Spleen (tissue), 11 donors: ENCODE measurements at regions not wholly inside any gene's neighbourhood (a gene's known extent, or its start where the extent isn't known, plus 50 kb on each side); places are given as distances from the start of the nearest gene placed in this dataset.

Experiments
- DNase-seq: peaks from one replicate; pipeline ENCODE4 v3.0.0-alpha.2; 2020
- H3K27ac ChIP-seq, 8 donors: fragments of 200-600 bp; sonication (generic) in 7 of 8; 1 replicate in 4 of 8; 2 replicates in 4 of 8; pipeline versions ENCODE4 v1.5.0 to v1.8.0; 2016 to 2021; ENCODE audit warnings: inconsistent platforms in 4 of 8, mild to moderate bottlenecking in 4 of 8, moderate library complexity in 1 of 8
- H3K27me3 ChIP-seq, 7 donors: fragments of 200-600 bp; sonication (generic) in 6 of 7; replicated peaks in 1 of 7; 1 replicate in 4 of 7; 2 replicates in 3 of 7; pipeline versions ENCODE4 v1.5.0 to v1.8.0; 2016 to 2021; ENCODE audit warnings: inconsistent platforms in 3 of 7, mild to moderate bottlenecking in 1 of 7
- H3K36me3 ChIP-seq, 6 donors: fragments of 200-600 bp; sonication (generic) in 5 of 6; 1 replicate in 4 of 6; 2 replicates in 2 of 6; pipeline versions ENCODE4 v1.5.0 to v1.8.0; 2016 to 2021; ENCODE audit warnings: inconsistent platforms in 2 of 6
- H3K4me1 ChIP-seq, 6 donors: fragments of 200-600 bp; sonication (generic) in 5 of 6; 1 replicate in 3 of 6; 2 replicates in 3 of 6; pipeline versions ENCODE4 v1.5.0 to v1.8.0; 2016 to 2021; ENCODE audit warnings: inconsistent platforms in 3 of 6
- H3K4me3 ChIP-seq, 8 donors: fragments of 200-600 bp; sonication (generic) in 7 of 8; 1 replicate in 4 of 8; 2 replicates in 4 of 8; pipeline versions ENCODE4 v1.5.0 to v1.8.0; 2016 to 2021; ENCODE audit warnings: inconsistent platforms in 4 of 8, mild to moderate bottlenecking in 4 of 8, moderate library complexity in 2 of 8
- H3K9me3 ChIP-seq, 8 donors: fragments of 200-600 bp; sonication (generic) in 7 of 8; 1 replicate in 4 of 8; 2 replicates in 4 of 8; pipeline versions ENCODE4 v1.5.0 to v1.8.0; 2016 to 2021; ENCODE audit warnings: inconsistent platforms in 4 of 8
- CTCF ChIP-seq, 11 experiments: fragments of 200-600 bp in 7 of 11; fragments of 450-650 bp in 4 of 11; sonication (generic) in 4 of 11; IDR thresholded peaks in 8 of 11; conservative IDR thresholded peaks in 3 of 11; 1 replicate in 7 of 11; 2 replicates in 4 of 11; pipeline versions ENCODE4 v1.4.0 to v1.8.0; 2016 to 2021; ENCODE audit warnings: antibody characterized with exemption in 11 of 11, inconsistent platforms in 4 of 11, mild to moderate bottlenecking in 1 of 11
- POLR2A ChIP-seq, 3 donors: fragments of 450-650 bp; IDR thresholded peaks; one replicate each; pipeline ENCODE4 v1.5.1; 2017; ENCODE audit warnings: antibody characterized with exemption in 3 of 3, mild to moderate bottlenecking in 1 of 3
- POLR2AphosphoS5 ChIP-seq, 3 donors: sonication (generic); formaldehyde crosslinking; IDR thresholded peaks; one replicate each; pipeline ENCODE4 v1.5.1; 2017; ENCODE audit warnings: antibody characterized with exemption in 3 of 3
- WGBS, 5 donors: extraction: QIAGEN DNeasy Blood & Tissue Kit in 3 of 5; methylation state at CpG; one replicate each; pipeline versions ENCODE4 v1.1.5 to v1.1.7; 2013 to 2018; 5-methylcytosine and 5-hydroxymethylcytosine counted together
- intact Hi-C: fragments of 100-400 bp; cut with DNase I; formaldehyde crosslinking; loops from one replicate; pipeline ENCODE4 v1.15.0; 2023; ENCODE audit warnings: low total_unique reads
- donor health status: healthy with polysubstance abuse.
- donor health status: DM: no; HTN: no; CAD: no; lungs with moderate emphysema.
- donor health status: DM: no; HTN: no; CAD: no.
- donor health status: Bipolar disorder and iron deficiency.
- donor health status: healthy.
- donor health status: DM: no; HTN: no; CAD: no.
- donor health status: DM: yes; HTN: yes; CAD: no.

GRCh38 chr7:17552373-17552772, 253.9 kb downstream of the AHR start:
- no peaks in the 10 kb centered on the region for H3K27me3 ChIP-seq
- DNase-seq: no peak
- WGBS, 5 donors: 91 to 97% (median 94%) methylated on average over 6 of the region's 6 CpGs

GRCh38 chr7:17552952-17553351, 254.5 kb downstream of the AHR start:
- no peak for DNase-seq
- peaks cover 0 to 3% (median 0%) of the 10 kb centered on the region in 6 donors for H3K4me1 ChIP-seq
- no peak for TF ChIP-seq CTCF (IDR thresholded peaks at IDR 0.05 in 8 of 11, conservative IDR thresholded peaks at IDR 0.05 in 3 of 11)
- no peak for TF ChIP-seq POLR2A (IDR thresholded peaks at IDR 0.05)
- TF ChIP-seq POLR2AphosphoS5 (IDR thresholded peaks at IDR 0.05): no peak
- H3K36me3 ChIP-seq: no peaks in the 10 kb centered on the region
- H3K4me3 ChIP-seq: no peak overlapping the region
- intact Hi-C loops: no loop called here
- no peak overlapping the region for H3K27ac ChIP-seq
- WGBS, 5 donors: 69 to 95% (median 82%) methylated on average over 1 of the region's 1 CpG
- H3K27me3 ChIP-seq: no peaks in the 10 kb centered on the region
- peaks cover 0 to 4% (median 0%) of the 10 kb centered on the region in 8 donors for H3K9me3 ChIP-seq

More at GRCh38 chr7:17552373-17552772, 253.9 kb downstream of the AHR start:
- Histone ChIP-seq H3K4me3 (no peak overlapping the region), H3K9me3 (peaks cover 0 to 4% (median 0%) of the 10 kb centered on the region in 8 donors), H3K36me3 (no peaks in the 10 kb centered on the region), H3K27ac (no peak overlapping the region), H3K4me1 (peaks cover 0 to 3% (median 0%) of the 10 kb centered on the region in 6 donors)
- TF ChIP-seq POLR2A (IDR thresholded peaks at IDR 0.05): no peak
- TF ChIP-seq POLR2AphosphoS5 (IDR thresholded peaks at IDR 0.05): no peak
- no peak for TF ChIP-seq CTCF (IDR thresholded peaks at IDR 0.05 in 8 of 11, conservative IDR thresholded peaks at IDR 0.05 in 3 of 11)
- intact Hi-C loops: no loop called here

GRCh38 chr7:17554341-17555015, 256.0 kb downstream of the AHR start:
- Histone ChIP-seq H3K27ac (no peak overlapping the region), H3K4me1 (peaks cover 0 to 3% (median 0%) of the 10 kb centered on the region in 6 donors), H3K4me3 (no peak overlapping the region), H3K9me3 (no peaks in the 10 kb centered on the region), H3K36me3 (no peaks in the 10 kb centered on the region), H3K27me3 (no peaks in the 10 kb centered on the region)
- no peak for DNase-seq
- TF ChIP-seq POLR2AphosphoS5 (IDR thresholded peaks at IDR 0.05) (no peak), POLR2A (IDR thresholded peaks at IDR 0.05) (no peak), CTCF (IDR thresholded peaks at IDR 0.05 in 8 of 11, conservative IDR thresholded peaks at IDR 0.05 in 3 of 11) (no peak)
- WGBS, 5 donors: 49 to 67% (median 57%) methylated on average over 7 of the region's 7 CpGs
- intact Hi-C loops: no loop called here

- Histone ChIP-seq H3K36me3 (no peaks in the 10 kb centered on the region), H3K4me3 (no peak overlapping the region), H3K27me3 (no peaks in the 10 kb centered on the region), H3K27ac (no peak overlapping the region), H3K4me1 (peaks cover 0 to 3% (median 0%) of the 10 kb centered on the region in 6 donors), H3K9me3 (no peaks in the 10 kb centered on the region)
- WGBS, 5 donors: 22 to 46% (median 30%) methylated on average over 1 of the region's 1 CpG
- no peak for DNase-seq
- intact Hi-C loops: no loop called here
- TF ChIP-seq CTCF (IDR thresholded peaks at IDR 0.05 in 8 of 11, conservative IDR thresholded peaks at IDR 0.05 in 3 of 11) (no peak), POLR2AphosphoS5 (IDR thresholded peaks at IDR 0.05) (no peak), POLR2A (IDR thresholded peaks at IDR 0.05) (no peak)
Observed at GRCh38 chr7:17556247-17556956, 257.9 kb downstream of the AHR start.
